Tongue (tissue), 1 donor: ENCODE measurements at regions not wholly inside any gene's neighbourhood (a gene's known extent, or its start where the extent isn't known, plus 50 kb on each side); places are given as distances from the start of the nearest gene placed in this dataset.

Experiments
- DNase-seq: peaks from one replicate; pipeline ENCODE4 v3.0.0-alpha.2; 2015

- DNase-seq = no peak
Measured at GRCh38 chr14:49008363-49008762, 577.8 kb downstream of the RPS29 start.

GRCh38 chr14:48991141-48991540 is 595.0 kb downstream of the RPS29 start:
- DNase-seq = no peak

- DNase-seq = no peak
Measured at GRCh38 chr14:48983351-48983888, 602.8 kb downstream of the RPS29 start.

- DNase-seq = no peak
Measured at GRCh38 chr14:48974994-48975393, 611.2 kb downstream of the RPS29 start.

- no peak for DNase-seq
Measured at GRCh38 chr14:48973151-48973550, 613.0 kb downstream of the RPS29 start.

- no peak for DNase-seq
Measured at GRCh38 chr14:48970943-48971342, 615.2 kb downstream of the RPS29 start.

GRCh38 chr14:48967419-48967818 is 618.8 kb downstream of the RPS29 start:
- no peak for DNase-seq

GRCh38 chr14:48963231-48963790 is 622.9 kb downstream of the RPS29 start:
- DNase-seq = no peak

GRCh38 chr14:48957486-48957885 is 628.7 kb downstream of the RPS29 start:
- no peak for DNase-seq

GRCh38 chr14:48955857-48956256 is 630.3 kb downstream of the RPS29 start:
- DNase-seq = no peak

GRCh38 chr14:48954446-48954845 is 631.7 kb downstream of the RPS29 start:
- no peak for DNase-seq

GRCh38 chr14:48944809-48945208 is 641.4 kb downstream of the RPS29 start:
- no peak for DNase-seq

- DNase-seq = no peak
Measured at GRCh38 chr14:48943913-48944312, 642.3 kb downstream of the RPS29 start.

GRCh38 chr14:48937541-48938195 is 648.5 kb downstream of the RPS29 start:
- DNase-seq = peak; percentile 54

- DNase-seq = no peak
Measured at GRCh38 chr14:48936849-48937248, 649.3 kb downstream of the RPS29 start.

- peak; percentile 57 for DNase-seq
Measured at GRCh38 chr14:48936362-48936761, 649.8 kb downstream of the RPS29 start.

GRCh38 chr14:48925184-48925583 is 661.0 kb downstream of the RPS29 start:
- DNase-seq = no peak

- DNase-seq = no peak
Measured at GRCh38 chr14:48914921-48915320, 671.3 kb downstream of the RPS29 start.

GRCh38 chr14:48914382-48914781 is 671.8 kb downstream of the RPS29 start:
- no peak for DNase-seq

GRCh38 chr14:48900565-48900964 is 685.6 kb downstream of the RPS29 start:
- no peak for DNase-seq

GRCh38 chr14:48890333-48890732 is 695.8 kb downstream of the RPS29 start:
- DNase-seq = peak; percentile 5

- DNase-seq = no peak
Measured at GRCh38 chr14:48876806-48877340, 709.3 kb downstream of the RPS29 start.

- DNase-seq = no peak
Measured at GRCh38 chr14:48874711-48875110, 711.5 kb downstream of the RPS29 start.

- DNase-seq = no peak
Measured at GRCh38 chr14:48857366-48857765, 728.8 kb downstream of the RPS29 start.
